NCI-H2029 (cell line): ENCODE measurements at regions not wholly inside any gene's neighbourhood (a gene's known extent, or its start where the extent isn't known, plus 50 kb on each side); places are given as distances from the start of the nearest gene placed in this dataset.
"Not testable (repeated sequence)": the region's sequence is repeated elsewhere in the genome, so short reads cannot be mapped to it uniquely, and the experiment has no call there.

Experiments
- DNase-seq: peaks from one replicate; lab custom pipeline; 2025; lab: John Stamatoyannopoulos, UW

GRCh38 chr7:19296617-19297016, 151.4 kb upstream of the FERD3L start:
- DNase-seq: no peak

GRCh38 chr7:19295376-19295775, 150.2 kb upstream of the FERD3L start:
- DNase-seq: no peak

- DNase-seq: no peak
These were observed 149.4 kb upstream of the FERD3L start for GRCh38 chr7:19294619-19295018.

- no peak for DNase-seq
These were observed 148.2 kb upstream of the FERD3L start for GRCh38 chr7:19293431-19293830.

GRCh38 chr7:19290968-19291367, 145.7 kb upstream of the FERD3L start:
- DNase-seq: no peak

GRCh38 chr7:19290066-19290465, 144.8 kb upstream of the FERD3L start:
- no peak for DNase-seq

GRCh38 chr7:19284596-19285300, 139.5 kb upstream of the FERD3L start:
- no peak for DNase-seq

- no peak for DNase-seq
These were observed 138.9 kb upstream of the FERD3L start for GRCh38 chr7:19284136-19284535.

GRCh38 chr7:19275000-19275399, 129.8 kb upstream of the FERD3L start:
- no peak for DNase-seq

GRCh38 chr7:19272329-19272728, 127.1 kb upstream of the FERD3L start:
- not testable (repeated sequence) for DNase-seq

- DNase-seq: no peak
These were observed 124.1 kb upstream of the FERD3L start for GRCh38 chr7:19269301-19269700.

- no peak for DNase-seq
These were observed 123.5 kb upstream of the FERD3L start for GRCh38 chr7:19268737-19269136.

GRCh38 chr7:19262826-19263225, 117.6 kb upstream of the FERD3L start:
- DNase-seq: no peak

- DNase-seq: no peak
These were observed 104.1 kb upstream of the FERD3L start for GRCh38 chr7:19249281-19249680.

GRCh38 chr7:19248681-19249080, 103.5 kb upstream of the FERD3L start:
- no peak for DNase-seq

- DNase-seq: no peak
These were observed 102.9 kb upstream of the FERD3L start for GRCh38 chr7:19248115-19248514.

- no peak for DNase-seq
These were observed 101.8 kb upstream of the FERD3L start for GRCh38 chr7:19247017-19247416.

- DNase-seq: no peak
These were observed 97.0 kb upstream of the FERD3L start for GRCh38 chr7:19242246-19242645.

GRCh38 chr7:19239951-19240350, 94.7 kb upstream of the FERD3L start:
- no peak for DNase-seq

GRCh38 chr7:19235680-19236079, 90.5 kb upstream of the FERD3L start:
- DNase-seq: no peak

GRCh38 chr7:19224951-19225350, 79.7 kb upstream of the FERD3L start:
- DNase-seq: no peak

- no peak for DNase-seq
These were observed 70.2 kb upstream of the FERD3L start for GRCh38 chr7:19215412-19215811.

GRCh38 chr7:19213746-19214145, 68.5 kb upstream of the FERD3L start:
- DNase-seq: no peak

GRCh38 chr7:19210893-19211413, 65.7 kb upstream of the FERD3L start:
- DNase-seq: no peak
